ENCODE measurements at regions not wholly inside any gene's neighbourhood (a gene's known extent, or its start where the extent isn't known, plus 50 kb on each side); places are given as distances from the start of the nearest gene placed in this dataset.

DNA sequence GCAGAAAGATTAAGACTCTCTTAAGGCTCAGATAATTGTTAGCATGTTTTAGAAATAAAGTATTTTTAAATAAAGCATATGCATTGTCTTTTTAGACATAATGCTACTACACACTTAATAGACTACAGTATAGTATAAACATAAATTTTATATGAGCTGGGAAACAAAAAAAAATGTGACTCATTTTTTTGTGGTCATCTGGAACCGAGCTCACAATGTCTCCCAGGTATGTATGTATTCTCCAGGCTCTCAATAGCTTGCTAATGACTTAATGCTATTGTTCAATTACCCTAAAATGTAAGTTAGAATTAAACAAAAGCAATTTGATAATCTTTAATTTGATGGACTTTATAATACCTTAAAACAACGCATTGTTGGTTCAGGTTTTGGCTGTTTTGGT lies 167.2 kb downstream of the NUP35 start:
- no peak for DNase-seq

DNA sequence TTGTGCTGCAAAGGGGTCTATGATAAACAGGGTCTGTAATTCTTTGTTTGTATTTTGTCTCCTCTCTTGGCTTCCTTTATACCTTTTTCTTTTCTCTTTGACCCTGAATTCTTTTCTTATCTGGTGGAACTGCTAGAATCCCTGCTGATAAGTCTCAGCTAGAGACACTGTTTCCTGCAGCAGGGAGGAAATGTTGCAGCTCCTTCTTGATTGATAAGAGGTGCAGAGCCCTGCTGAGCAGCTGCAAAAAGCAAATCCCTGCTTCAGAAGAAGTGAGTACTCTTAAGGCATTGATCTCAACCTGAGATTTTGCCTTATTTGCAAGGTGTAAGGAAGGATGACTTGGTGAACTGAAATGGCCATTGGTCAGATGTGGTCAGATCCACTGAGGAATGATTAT lies 167.8 kb downstream of the NUP35 start:
- DNase-seq = no peak

DNA sequence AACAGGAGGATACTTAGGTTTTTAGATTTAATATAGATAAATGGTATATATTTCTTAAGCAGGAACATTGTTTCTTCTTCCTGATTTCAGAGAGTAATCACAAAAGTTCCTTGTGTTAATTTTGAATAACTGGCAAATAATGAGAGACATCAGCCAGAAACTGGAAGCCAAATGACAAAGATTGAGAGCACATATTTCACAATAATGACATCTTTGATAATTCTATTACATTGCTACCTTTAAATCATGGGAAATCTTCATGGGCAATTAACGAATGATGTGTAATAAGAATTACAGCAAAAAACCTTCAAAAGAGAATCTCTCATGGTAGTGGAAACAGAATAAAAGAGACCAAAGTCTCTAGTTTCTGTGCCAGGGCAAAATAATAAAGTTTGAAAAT lies 215.1 kb downstream of the NUP35 start:
- DNase-seq = no peak

DNA sequence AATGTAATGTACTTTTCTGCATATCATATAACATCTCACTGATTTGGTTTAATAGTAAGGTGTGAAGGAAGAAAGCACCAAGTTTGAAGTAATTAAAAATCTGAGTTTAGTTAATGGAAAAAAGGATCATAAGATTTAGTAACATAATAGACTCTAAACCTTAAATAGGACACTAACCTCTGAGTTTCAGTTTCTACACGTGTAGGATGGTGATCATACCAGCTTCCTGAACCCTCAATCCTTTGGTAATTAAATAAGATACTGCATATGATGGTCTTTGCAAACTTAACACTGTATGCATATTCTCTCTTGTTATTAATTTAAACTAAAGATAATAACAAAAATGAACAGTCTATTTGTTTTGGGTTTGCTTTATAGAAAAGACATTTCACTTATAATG lies 216.8 kb downstream of the NUP35 start:
- DNase-seq = no peak

DNA sequence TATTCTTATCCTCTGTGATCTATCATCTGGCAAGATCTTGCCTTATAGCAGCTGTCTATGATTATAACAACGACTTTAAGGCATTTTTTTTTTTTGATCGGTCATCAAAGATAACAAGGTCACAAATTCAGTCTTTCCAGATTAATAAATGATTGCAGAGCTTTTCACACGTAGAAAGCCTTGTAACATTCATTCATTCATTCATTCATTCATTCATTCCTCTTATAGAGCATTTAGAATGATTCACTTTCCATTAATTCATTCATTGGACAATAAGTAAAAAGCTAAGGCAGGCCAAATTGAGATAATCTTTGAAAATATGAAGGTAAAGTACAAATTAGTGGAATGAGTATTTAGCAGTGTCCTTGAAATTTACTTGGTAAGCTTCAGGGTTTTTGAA lies 223.7 kb downstream of the NUP35 start:
- DNase-seq = no peak

DNA sequence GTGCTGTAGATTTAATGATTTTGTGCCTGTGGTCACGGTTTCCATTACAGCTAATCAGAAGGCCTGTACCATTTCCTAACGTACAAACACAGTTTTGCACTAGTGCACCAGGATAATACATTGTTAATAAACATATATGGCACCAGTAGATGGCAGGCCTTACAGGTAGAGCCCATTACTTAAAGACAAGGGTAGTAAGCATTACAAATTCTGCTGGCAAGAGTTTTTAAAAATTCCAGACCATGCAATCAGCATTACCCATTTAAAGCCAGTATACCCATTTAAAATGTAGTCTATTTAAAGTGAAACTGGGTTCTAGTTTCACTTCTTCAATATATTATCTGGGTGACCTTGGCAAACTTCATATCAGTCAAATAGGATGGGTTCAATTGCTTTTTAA lies 224.2 kb downstream of the NUP35 start:
- no peak for DNase-seq

DNA sequence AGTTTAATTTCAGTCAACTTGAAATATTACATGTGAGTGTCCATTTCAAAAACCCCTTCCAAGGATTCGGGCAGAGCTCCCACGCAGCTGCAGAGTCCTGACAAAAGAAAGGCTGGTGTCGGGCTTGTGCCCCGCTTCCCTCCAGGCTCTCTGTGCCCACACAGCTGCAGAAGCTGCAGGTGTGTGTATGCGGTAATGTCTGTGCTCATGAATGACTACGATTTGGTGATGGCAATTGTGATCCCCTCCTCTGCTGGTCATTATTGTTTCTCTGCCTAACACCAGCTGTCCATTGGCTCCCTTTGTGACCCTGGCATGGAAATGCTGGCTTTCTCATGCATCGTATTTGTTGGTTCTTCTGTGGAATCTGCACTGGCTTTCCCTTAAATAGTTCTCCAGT lies 224.8 kb downstream of the NUP35 start:
- no peak for DNase-seq

DNA sequence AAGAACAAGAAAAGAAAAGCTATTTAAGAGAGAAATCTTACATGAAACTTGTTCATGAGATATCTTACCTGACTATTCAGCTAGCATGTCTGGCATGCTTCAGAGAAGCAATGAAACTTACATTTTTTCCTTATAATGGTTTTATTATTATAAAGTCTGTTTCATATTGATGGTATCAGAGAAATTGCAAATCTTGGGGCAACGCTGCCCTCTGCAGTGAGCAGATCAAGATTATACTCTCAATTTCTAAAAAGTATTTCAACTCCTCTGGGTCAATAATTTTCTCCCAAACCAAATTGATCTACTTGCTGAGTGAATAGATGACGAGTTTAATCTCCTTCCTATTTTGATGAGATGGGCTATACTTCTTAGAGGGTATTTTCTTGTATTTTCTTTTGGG lies 235.6 kb downstream of the NUP35 start:
- no peak for DNase-seq

DNA sequence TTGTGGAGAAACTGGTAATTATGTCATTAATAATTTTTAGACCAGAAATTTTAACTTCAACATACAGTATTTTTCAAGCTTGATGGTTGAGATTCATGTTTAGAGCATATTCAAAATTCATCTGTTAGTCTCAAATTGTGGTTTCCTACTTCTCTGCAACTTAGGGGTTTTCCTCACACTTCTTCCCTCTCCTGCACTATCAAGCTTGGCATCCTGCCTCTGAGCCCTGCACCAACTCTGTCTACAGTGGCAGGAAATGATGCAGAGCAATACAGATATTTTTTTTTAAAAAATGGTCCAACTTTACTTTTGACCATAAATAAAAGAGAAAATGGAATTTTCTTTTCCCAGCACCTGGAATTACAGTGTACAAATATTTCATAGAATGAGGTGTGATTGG lies 247.3 kb downstream of the NUP35 start:
- no peak for DNase-seq

DNA sequence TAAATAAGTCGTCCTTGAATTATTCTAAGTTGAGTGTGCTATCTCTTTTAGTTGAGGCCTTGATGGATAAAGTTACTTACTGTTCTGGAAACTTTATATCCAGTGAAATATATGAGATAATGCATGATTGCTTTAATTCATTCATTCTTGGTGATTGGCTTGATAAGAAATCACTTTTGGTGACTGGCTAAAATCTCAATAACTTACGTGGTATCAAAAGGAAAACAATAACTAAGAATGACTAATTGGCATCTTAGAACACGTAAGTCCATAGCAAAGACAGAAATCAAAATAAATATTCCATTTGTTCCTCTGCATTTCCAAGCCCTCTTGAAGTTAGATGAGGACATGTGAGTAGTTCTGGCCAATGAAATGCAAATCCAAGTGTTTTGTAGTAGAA lies 251.6 kb downstream of the NUP35 start:
- DNase-seq = no peak

DNA sequence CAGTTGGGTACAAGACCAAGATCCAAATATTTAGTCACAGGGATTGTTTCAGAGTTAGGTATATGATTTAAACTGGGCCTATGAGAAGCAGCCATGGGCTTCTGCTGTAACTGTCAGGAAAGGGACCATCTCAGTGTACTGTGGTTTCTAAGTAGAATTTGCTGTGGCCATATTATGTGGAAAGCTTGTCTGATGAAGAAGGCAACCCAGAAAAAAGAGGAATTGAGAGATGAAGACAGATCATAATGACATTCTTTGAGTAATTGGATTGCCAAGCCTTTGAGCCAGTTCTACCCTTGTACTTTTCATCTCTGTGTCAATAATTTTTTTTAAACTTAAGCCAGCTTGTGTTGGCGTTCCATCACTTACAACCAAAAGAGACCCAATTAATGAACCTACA lies 259.6 kb downstream of the NUP35 start:
- no peak for DNase-seq

DNA sequence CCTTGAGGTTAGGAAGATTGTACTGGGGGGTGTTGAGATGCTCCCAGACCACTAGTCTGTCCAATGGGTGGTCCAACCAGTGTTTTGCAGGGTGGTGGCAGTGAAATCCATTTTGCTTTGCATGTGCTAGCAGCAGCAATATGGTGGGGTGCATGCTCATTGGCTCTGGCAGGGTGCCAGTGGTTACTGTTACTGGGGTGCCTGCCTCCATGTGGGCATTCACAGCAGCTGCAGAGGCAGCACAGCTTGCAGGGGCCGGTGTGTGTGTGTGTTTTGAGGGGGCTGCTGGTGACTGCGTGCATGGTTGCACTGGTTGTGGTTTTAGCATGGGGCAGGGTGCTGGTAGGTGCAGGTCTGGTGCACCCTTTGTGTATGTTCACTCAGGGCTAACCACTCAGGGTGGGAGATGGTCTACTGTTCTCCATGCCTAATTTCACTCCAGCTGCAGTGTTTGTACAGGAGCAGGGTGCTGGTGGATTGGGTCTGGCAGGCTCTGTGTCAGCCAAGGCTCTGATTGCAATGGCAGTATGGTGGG lies 265.4 kb downstream of the NUP35 start:
- no peak for DNase-seq

DNA sequence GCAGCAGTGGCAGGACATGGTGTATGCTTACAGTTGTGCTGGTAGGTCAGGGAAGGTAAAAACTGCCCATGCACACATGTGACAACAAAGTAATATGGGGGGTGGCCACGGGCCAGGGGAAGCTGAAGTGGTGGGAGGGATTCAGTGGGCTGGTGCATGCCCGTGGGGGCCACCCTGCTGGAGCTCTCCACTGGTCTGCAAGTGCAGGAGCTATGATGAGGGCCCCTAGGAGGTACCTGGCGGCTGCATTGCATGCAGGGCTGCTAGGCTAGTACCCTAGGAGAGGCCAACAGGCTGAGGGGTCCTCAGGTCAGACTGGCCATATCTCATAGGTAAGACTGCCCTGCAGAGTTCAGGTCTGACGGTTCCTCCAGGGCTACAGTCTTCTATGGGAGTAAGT lies 265.9 kb downstream of the NUP35 start:
- no peak for DNase-seq

DNA sequence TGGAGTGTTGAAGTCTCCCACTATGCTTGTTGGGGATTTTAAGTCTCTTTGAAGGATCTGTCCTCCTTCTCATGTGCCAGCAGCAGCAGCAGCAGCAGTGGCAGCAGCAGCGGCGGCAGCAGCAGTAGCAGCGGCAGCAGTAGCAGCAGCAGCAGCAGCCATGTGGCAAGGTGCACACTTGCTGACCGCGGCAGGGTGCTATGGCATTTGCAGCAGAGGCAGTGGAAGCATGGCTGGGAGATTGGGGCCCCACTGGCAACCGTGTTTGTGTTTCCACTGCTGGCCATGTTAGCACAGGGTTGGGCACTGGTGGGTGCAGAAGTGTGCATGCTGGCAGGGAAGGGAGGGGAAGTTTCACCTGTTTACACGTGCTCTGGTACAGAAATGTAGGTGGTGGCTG lies 280.1 kb downstream of the NUP35 start:
- DNase-seq = no peak

DNA sequence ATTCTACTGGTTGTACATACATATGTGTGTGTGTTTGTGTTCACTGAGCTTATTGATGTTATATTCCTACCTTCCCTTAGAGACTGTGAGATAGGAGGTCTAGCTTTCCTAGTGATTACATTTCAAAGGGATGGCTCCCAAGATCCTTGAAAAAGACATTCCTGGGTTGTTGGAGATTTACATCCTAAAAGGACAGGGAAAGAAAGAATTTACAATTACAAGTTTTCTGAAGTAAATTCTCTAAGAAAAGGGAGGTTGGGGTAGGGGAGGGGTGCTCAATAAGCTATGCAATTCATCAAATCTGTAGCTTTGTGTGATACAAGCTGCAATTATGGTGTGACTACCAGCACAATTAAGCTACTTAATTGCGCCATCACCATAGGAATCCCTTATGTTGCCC lies 284.3 kb downstream of the NUP35 start:
- no peak for DNase-seq

DNA sequence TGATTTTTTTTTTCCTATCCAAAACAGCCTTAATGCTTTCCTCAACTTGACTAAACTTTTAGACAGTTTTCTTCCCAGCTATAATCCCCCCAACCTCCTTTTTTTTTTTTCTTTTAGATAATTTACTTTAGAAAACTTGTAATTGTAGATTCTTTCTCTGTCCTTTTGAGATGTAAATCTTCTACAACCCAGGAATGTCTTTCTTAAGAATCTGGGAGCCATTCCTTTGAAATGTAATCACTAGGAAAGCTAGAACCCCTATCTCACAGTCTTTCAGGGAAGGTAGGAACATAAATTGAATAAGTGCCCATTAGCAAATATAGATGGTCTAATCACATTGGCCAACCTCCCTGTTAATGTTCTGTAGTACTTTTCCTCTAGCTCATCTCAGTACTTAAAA lies 285.4 kb downstream of the NUP35 start:
- DNase-seq = no peak

DNA sequence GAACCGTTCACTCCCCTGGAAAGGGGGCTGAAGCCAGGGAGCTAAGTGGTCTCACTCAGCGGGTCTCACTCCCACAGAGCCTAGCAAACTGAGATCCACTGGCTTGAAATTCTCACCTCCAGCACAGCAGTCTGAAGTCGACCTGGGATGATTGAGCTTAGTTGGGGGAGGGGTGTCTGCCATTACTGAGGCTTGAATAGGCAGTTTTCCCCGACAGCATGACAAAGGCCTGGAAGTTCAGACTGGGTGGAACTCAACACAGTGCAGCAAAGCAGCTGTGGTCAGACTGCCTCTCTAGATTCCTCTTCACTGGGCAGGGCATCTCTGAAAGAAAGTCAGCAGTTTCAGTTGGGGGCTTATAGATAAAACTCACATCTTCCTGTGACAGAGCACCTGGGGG lies 292.5 kb downstream of the NUP35 start:
- no peak for DNase-seq

DNA sequence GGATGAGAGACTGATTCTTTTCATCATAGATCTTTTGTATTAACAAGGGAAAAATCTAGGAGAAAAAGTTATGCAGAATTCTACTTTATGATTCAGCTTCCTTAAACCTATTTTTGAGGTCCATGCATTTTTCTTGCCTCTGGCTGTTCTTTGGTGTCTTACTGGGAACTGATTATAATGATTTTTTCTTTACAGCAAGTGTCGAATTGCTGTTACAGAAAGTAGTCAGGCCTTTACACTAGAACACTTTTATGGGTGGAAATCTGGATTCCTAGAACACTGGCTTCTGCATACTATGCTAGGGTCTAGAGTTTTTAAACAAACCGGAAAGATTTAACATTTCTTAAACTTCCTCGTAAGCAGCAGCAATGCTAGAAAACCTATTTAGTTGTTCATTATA lies 302.6 kb downstream of the NUP35 start:
- no peak for DNase-seq

DNA sequence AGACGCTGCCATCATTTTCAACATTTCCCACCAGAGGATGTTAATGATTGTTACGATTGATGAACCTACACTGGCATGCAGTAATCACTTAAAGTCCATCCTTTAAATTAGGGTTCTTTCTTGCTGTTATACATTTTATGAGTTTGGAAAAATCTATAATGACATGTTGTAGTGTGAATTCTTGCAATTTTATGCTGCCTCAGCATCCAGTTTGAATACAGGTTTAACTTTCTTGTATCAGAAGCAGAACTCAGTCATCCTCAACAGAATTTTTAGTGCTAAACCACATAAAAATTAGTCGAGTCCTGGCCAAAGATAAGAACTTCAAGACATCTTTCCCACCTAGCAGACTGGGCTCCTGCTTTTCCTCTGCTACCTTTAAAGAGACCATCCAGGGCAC lies 303.3 kb downstream of the NUP35 start:
- no peak for DNase-seq

DNA sequence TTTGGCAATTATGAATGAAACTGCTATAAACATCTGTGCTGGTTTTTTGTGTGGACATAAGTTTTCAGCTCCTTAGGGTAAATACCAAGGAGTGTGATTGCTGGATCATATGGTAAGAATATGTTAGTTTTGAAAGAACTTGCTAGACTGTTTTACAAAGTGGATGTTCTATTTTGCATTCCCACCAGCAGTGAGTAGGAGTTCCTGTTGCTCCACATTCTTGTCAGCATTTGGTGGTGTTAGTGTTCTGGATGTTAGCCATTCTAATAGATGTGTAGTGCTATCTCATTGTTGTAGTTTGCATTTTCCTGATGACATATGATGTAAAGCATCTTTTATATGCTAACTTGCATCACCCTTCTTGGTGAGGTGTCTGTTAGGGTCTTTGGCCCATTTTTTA lies 304.6 kb downstream of the NUP35 start:
- no peak for DNase-seq

DNA sequence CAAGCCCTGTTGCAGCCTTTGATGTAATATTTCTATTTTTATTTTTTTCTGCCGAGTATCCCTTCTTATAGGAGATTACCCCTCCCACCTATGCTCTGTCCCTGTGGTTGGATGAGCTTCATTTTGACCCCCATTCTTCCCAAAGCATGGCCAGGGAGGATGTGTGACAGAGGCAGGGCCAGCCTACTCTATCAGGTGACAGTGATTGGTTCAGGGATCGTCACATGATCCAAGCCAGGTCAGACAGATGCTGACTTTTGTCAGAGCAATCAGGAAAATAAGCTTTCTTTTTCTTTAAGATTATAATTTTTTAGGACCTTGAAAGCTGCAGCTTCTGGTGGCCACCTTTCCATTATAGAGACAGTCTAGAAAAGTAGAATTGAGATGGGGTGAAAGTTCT lies 314.3 kb downstream of the NUP35 start:
- DNase-seq = no peak

DNA sequence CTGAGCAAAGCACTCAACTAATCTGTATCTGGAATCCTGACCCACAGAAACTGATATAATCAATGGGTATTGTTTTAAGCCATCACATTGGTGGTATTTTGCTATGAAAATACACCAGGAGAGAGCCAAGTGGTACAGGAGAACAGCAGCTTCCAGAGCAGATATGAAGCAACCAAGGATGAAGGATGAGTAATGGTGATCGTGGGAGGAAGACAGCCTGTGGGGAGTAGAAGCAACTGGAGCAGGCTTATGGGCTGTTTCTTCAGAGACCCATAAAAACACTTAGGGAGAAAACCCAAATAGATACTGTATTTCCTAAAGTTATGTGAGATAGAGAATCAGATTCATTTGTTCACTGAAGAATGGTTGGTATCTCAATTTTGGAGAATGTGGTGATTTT lies 330.8 kb downstream of the NUP35 start:
- DNase-seq = no peak

DNA sequence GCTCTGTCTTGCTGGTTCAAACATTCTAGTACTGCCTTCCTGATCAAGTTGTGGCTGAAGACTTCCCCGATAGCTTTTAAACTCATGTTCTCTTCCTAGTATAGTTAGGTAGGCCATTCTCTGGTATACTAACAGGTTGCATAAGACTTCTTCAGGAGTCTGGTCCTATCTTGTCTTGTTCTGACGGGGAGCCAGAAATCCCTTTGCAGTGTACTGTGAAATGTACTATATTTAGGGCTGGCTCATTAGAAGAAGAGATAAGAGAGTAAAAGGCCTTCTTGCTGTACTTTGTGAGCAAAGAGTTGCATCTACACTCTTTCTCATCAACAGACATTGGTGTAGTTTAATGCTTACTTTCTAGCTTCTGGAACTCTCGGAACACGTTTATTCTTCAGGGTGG lies 331.9 kb downstream of the NUP35 start:
- DNase-seq = no peak

DNA sequence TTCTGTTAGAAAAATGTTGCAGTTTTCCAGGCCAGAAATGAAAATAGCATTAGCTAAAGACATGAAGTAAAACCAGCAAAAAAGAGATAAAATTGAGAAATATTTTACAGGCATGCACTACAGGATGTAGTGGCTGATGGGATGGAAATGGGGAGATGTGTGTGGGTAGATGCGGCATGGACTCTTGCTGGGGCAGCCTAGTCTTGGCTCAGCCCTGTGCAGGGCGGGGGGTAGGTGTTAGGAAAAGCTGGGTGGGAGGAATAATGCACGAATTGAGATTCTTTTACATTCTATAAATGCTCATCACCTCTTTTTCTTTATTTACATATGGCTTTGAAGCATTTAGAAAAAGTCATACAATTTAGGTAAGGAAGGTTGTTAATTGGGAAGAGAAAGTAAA lies 334.2 kb downstream of the NUP35 start:
- DNase-seq = no peak

DNA sequence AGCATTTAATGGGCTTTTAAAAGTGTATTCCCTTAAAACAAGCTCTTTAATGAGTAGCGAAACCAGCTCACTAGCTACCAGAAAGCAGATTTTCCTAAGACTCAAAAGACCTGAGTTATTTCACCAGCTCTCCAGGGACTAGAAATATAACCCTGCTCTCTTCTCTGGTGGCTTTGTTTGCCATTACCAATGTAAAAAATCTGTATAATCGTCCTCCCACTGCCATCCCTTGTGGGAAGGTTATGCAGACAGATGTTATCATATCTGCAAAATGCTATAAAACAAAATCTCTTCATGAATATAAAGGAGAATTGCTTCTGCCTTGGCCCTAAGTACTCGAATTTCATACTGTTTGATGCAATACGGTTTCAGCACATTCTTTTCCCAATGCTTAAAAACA lies 335.2 kb downstream of the NUP35 start:
- DNase-seq = no peak

DNA sequence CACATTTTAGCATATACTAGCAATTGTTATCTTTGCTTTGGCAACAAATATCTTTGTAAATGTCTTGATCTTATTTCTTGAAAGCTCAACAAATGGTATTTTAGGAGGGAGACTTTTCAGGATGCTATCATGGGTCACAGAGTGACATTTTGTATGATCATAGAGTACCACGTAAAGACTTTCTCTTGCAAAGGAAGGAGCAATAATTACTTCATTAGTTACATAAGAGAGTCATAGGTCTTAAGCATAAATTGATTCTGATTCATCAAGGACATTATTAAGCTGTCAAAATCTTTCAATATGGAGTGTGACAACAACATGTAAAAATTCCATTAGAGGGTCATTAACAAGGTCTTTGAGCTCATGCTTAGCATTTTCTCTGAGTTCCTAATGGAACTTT lies 339.6 kb downstream of the NUP35 start:
- DNase-seq = no peak
